Progenitor cell of endocrine pancreas (in vitro differentiated cells): ENCODE measurements at regions not wholly inside any gene's neighbourhood (a gene's known extent, or its start where the extent isn't known, plus 50 kb on each side); places are given as distances from the start of the nearest gene placed in this dataset.

ENCODE experiments used
- DNase-seq: peaks from one replicate; pipeline ENCODE4 v3.0.0; 2021; ENCODE audit warnings: low spot score; ENCODE audit not compliant: unreplicated experiment
- H3K27ac Mint-ChIP-seq: 2 replicates; pipeline ENCODE4 v1.8.0; 2021; ENCODE audit warnings: mild to moderate bottlenecking, moderate library complexity, mixed read lengths
- H3K27me3 Mint-ChIP-seq: 2 replicates; pipeline ENCODE4 v1.8.0; 2021; ENCODE audit warnings: mixed read lengths
- H3K36me3 Mint-ChIP-seq: 2 replicates; pipeline ENCODE4 v1.8.0; 2022; ENCODE audit warnings: mixed read lengths; ENCODE audit not compliant: insufficient read depth
- H3K4me1 Mint-ChIP-seq: 2 replicates; pipeline ENCODE4 v1.8.0; 2021; ENCODE audit warnings: low read depth, mixed read lengths
- H3K4me3 Mint-ChIP-seq: 2 replicates; pipeline ENCODE4 v1.8.0; 2021; ENCODE audit warnings: low read depth, mild to moderate bottlenecking, moderate library complexity, mixed read lengths
- H3K9me3 Mint-ChIP-seq: 2 replicates; pipeline ENCODE4 v1.8.0; 2021; ENCODE audit warnings: low read depth, mixed read lengths
- CTCF ChIP-seq: fragments of 200-600 bp; sonication (generic); IDR thresholded peaks from one replicate; pipeline ENCODE4 v1.5.0; 2021; ENCODE audit warnings: antibody characterized with exemption, mild to moderate bottlenecking; ENCODE audit not compliant: unreplicated experiment

- no peak overlapping the region for H3K4me3 Mint-ChIP-seq
- H3K36me3 Mint-ChIP-seq = no peaks in the 10 kb centered on the region
- no peak for TF ChIP-seq CTCF
- peaks cover 7% of the 10 kb centered on the region for H3K4me1 Mint-ChIP-seq
- H3K27me3 Mint-ChIP-seq = peaks cover 3% of the 10 kb centered on the region
- DNase-seq = no peak
- H3K9me3 Mint-ChIP-seq = no peaks in the 10 kb centered on the region
- no peak overlapping the region for H3K27ac Mint-ChIP-seq
Measured at GRCh38 chr4:78687818-78688217, 88.3 kb upstream of the BMP2K start.

GRCh38 chr4:78688366-78688765 is 87.8 kb upstream of the BMP2K start:
- TF ChIP-seq CTCF = no peak
- Mint-ChIP-seq H3K4me3 (no peak overlapping the region), H3K9me3 (no peaks in the 10 kb centered on the region), H3K27ac (no peak overlapping the region), H3K36me3 (no peaks in the 10 kb centered on the region), H3K27me3 (peaks cover 3% of the 10 kb centered on the region), H3K4me1 (peaks cover 7% of the 10 kb centered on the region)
- DNase-seq = no peak

GRCh38 chr4:78689261-78689660 is 86.9 kb upstream of the BMP2K start:
- Mint-ChIP-seq H3K4me3 (no peak overlapping the region), H3K27ac (no peak overlapping the region), H3K9me3 (no peaks in the 10 kb centered on the region), H3K36me3 (no peaks in the 10 kb centered on the region), H3K27me3 (peaks cover 3% of the 10 kb centered on the region), H3K4me1 (peaks cover 2% of the 10 kb centered on the region)
- TF ChIP-seq CTCF = no peak
- no peak for DNase-seq

GRCh38 chr4:78689700-78690323 is 86.3 kb upstream of the BMP2K start:
- no peaks in the 10 kb centered on the region for H3K4me1 Mint-ChIP-seq
- no peak overlapping the region for H3K27ac Mint-ChIP-seq
- no peaks in the 10 kb centered on the region for H3K9me3 Mint-ChIP-seq
- H3K4me3 Mint-ChIP-seq = no peak overlapping the region
- no peak for TF ChIP-seq CTCF
- no peaks in the 10 kb centered on the region for H3K36me3 Mint-ChIP-seq
- H3K27me3 Mint-ChIP-seq = peaks cover 3% of the 10 kb centered on the region
- no peak for DNase-seq

- H3K4me3 Mint-ChIP-seq = no peak overlapping the region
- H3K36me3 Mint-ChIP-seq = no peaks in the 10 kb centered on the region
- no peak for TF ChIP-seq CTCF
- H3K27ac Mint-ChIP-seq = no peak overlapping the region
- no peaks in the 10 kb centered on the region for H3K9me3 Mint-ChIP-seq
- DNase-seq = no peak
- H3K4me1 Mint-ChIP-seq = no peaks in the 10 kb centered on the region
- H3K27me3 Mint-ChIP-seq = peaks cover 3% of the 10 kb centered on the region
Measured at GRCh38 chr4:78691334-78691754, 84.8 kb upstream of the BMP2K start.
